HEK293 (cell line): ENCODE measurements at regions not wholly inside any gene's neighbourhood (a gene's known extent, or its start where the extent isn't known, plus 50 kb on each side); places are given as distances from the start of the nearest gene placed in this dataset.
"Not testable (repeated sequence)": the region's sequence is repeated elsewhere in the genome, so short reads cannot be mapped to it uniquely, and the experiment has no call there.

Experiments used
- GLIS1 ChIP-seq: fragments of 450-650 bp; formaldehyde crosslinking; IDR thresholded peaks from 2 replicates; pipeline ENCODE4 v1.5.1; 2016; ENCODE audit warnings: missing biosample characterization, missing genetic modification characterization
- REST ChIP-seq: fragments of 450-650 bp; formaldehyde crosslinking; IDR thresholded peaks from 2 replicates; pipeline ENCODE4 v1.5.1; 2016; ENCODE audit warnings: missing biosample characterization, missing genetic modification characterization
- TCF7L2 ChIP-seq: IDR thresholded peaks from 2 replicates; pipeline ENCODE4 v1.6.1; 2011; ENCODE audit warnings: low read depth, mild to moderate bottlenecking, inconsistent platforms, low read length, moderate library complexity, borderline replicate concordance
- ZBTB7A ChIP-seq: fragments of 450-650 bp; formaldehyde crosslinking; IDR thresholded peaks from 2 replicates; pipeline ENCODE4 v1.5.1; 2016; ENCODE audit warnings: low read depth, missing biosample characterization, missing genetic modification characterization
- ZNF274 ChIP-seq, 2 experiments: fragments of 200-500 bp in 1 of 2; fragments of 450-650 bp in 1 of 2; sonication (Bioruptor generic) in 1 of 2; formaldehyde crosslinking in 1 of 2; IDR thresholded peaks; 2 replicates each; pipeline versions ENCODE4 v1.5.1 to v1.6.1; 2014 to 2016; ENCODE audit warnings: borderline replicate concordance in 1 of 2, inconsistent platforms in 1 of 2, low read length in 1 of 2, missing biosample characterization in 1 of 2, missing genetic modification characterization in 1 of 2
- ZNF426 ChIP-seq: fragments of 450-650 bp; formaldehyde crosslinking; IDR thresholded peaks from 2 replicates; pipeline ENCODE4 v1.5.1; 2017; ENCODE audit warnings: missing biosample characterization, missing genetic modification characterization, mild to moderate bottlenecking, inconsistent platforms, moderate library complexity
- ZNF777 ChIP-seq: fragments of 450-650 bp; formaldehyde crosslinking; IDR thresholded peaks from 2 replicates; pipeline ENCODE4 v1.5.1; 2017; ENCODE audit warnings: missing biosample characterization, missing genetic modification characterization, borderline replicate concordance
- TF ChIP-seq, protein P1 (sequence below): fragments of 450-650 bp; formaldehyde crosslinking; IDR thresholded peaks from 2 replicates; pipeline ENCODE4 v1.5.1; 2016; ENCODE audit warnings: missing biosample characterization, missing genetic modification characterization

GRCh38 chr12:89764164-89764563 lies 55.5 kb upstream of the ATP2B1 start:
- TF ChIP-seq REST (tag by site-specific recombination); ZNF426 (tag by site-specific recombination); ZBTB7A (tag by site-specific recombination); TCF7L2; ZNF274 (IDR thresholded peaks at IDR 0.05; ENCODE audit: low read length); ZNF274 (tag by site-specific recombination; IDR thresholded peaks at IDR 0.05; ENCODE audit: borderline replicate concordance); ZNF777 (tag by site-specific recombination); GLIS1: not testable (repeated sequence)
- TF ChIP-seq, protein P1, sequence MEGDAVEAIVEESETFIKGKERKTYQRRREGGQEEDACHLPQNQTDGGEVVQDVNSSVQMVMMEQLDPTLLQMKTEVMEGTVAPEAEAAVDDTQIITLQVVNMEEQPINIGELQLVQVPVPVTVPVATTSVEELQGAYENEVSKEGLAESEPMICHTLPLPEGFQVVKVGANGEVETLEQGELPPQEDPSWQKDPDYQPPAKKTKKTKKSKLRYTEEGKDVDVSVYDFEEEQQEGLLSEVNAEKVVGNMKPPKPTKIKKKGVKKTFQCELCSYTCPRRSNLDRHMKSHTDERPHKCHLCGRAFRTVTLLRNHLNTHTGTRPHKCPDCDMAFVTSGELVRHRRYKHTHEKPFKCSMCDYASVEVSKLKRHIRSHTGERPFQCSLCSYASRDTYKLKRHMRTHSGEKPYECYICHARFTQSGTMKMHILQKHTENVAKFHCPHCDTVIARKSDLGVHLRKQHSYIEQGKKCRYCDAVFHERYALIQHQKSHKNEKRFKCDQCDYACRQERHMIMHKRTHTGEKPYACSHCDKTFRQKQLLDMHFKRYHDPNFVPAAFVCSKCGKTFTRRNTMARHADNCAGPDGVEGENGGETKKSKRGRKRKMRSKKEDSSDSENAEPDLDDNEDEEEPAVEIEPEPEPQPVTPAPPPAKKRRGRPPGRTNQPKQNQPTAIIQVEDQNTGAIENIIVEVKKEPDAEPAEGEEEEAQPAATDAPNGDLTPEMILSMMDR (tag by site-specific recombination), result not testable (repeated sequence)
